ENCODE measurements at regions not wholly inside any gene's neighbourhood (a gene's known extent, or its start where the extent isn't known, plus 50 kb on each side); places are given as distances from the start of the nearest gene placed in this dataset.
"Not testable (repeated sequence)": the region's sequence is repeated elsewhere in the genome, so short reads cannot be mapped to it uniquely, and the experiment has no call there.

GRCh38 chr16:85528528-85529387 is 84.4 kb upstream of the GSE1 start:
- TF ChIP-seq CTCF (IDR thresholded peaks at IDR 0.05; ENCODE audit: low read depth, low read length) = peak; percentile 57
- in situ Hi-C loops (cut with HindIII; ENCODE audit: low sequenced_read_pairs) = no loop called here
- no peak overlapping the region for H3K4me3 ChIP-seq (ENCODE audit: low read depth, low read length)
- no peak for DNase-seq (ENCODE audit: low read depth, low spot score)

- DNase-seq (ENCODE audit: low read depth, low spot score) = no peak
- in situ Hi-C loops (cut with HindIII; ENCODE audit: low sequenced_read_pairs) = no loop called here
- no peak for TF ChIP-seq CTCF (IDR thresholded peaks at IDR 0.05; ENCODE audit: low read depth, low read length)
- H3K4me3 ChIP-seq (ENCODE audit: low read depth, low read length) = no peak overlapping the region
Observed at GRCh38 chr16:85529489-85530369, 83.4 kb upstream of the GSE1 start.

GRCh38 chr16:85530370-85530739 is 82.8 kb upstream of the GSE1 start:
- no peak overlapping the region for H3K4me3 ChIP-seq (ENCODE audit: low read depth, low read length)
- DNase-seq (ENCODE audit: low read depth, low spot score) = no peak
- no peak for TF ChIP-seq CTCF (IDR thresholded peaks at IDR 0.05; ENCODE audit: low read depth, low read length)
- in situ Hi-C loops (cut with HindIII; ENCODE audit: low sequenced_read_pairs) = no loop called here

- no peak for DNase-seq (ENCODE audit: low read depth, low spot score)
- TF ChIP-seq CTCF (IDR thresholded peaks at IDR 0.05; ENCODE audit: low read depth, low read length) = no peak
- no peak overlapping the region for H3K4me3 ChIP-seq (ENCODE audit: low read depth, low read length)
- in situ Hi-C loops (cut with HindIII; ENCODE audit: low sequenced_read_pairs) = no loop called here
Observed at GRCh38 chr16:85531516-85531915, 81.6 kb upstream of the GSE1 start.

DNA sequence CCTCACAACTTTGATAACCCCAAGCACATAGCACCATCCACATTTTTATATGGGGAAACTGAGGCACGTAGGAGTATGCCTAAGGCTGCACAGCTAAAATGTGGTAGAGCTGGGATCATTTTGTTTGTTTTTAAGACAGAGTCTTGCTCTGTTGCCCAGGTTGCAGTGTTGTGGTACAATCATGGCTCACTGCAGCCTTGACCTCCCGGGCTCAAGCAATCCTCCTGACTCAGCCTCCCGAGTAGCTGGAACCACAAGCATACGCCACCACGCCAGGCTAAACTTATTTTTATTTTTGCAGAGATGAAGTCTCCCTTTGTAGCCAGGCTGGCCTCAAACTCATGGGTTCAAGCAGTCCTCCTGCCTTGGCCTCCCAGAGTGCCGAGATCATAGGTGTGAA is 81.0 kb upstream of the GSE1 start:
- no peak for TF ChIP-seq CTCF (IDR thresholded peaks at IDR 0.05; ENCODE audit: low read depth, low read length)
- in situ Hi-C loops (cut with HindIII; ENCODE audit: low sequenced_read_pairs) = no loop called here

GRCh38 chr16:85533593-85533992 is 79.5 kb upstream of the GSE1 start:
- in situ Hi-C loops (cut with HindIII; ENCODE audit: low sequenced_read_pairs); DNase-seq (ENCODE audit: low read depth, low spot score); H3K4me3 ChIP-seq (ENCODE audit: low read depth, low read length): not testable (repeated sequence)

More for the DNA sequence above, 81.0 kb upstream of the GSE1 start:
- no peak overlapping the region for H3K4me3 ChIP-seq (ENCODE audit: low read depth, low read length)
- no peak for DNase-seq (ENCODE audit: low read depth, low spot score)

All from astrocyte of the spinal cord (primary cell).